ENCODE measurements at regions not wholly inside any gene's neighbourhood (a gene's known extent, or its start where the extent isn't known, plus 50 kb on each side); places are given as distances from the start of the nearest gene placed in this dataset.

GRCh38 chr18:11523804-11524203 lies 85.6 kb upstream of the SLC35G4 start:
- Histone ChIP-seq H3K36me3 (ENCODE audit: control insufficient read depth, insufficient read depth, low read length) (no peaks in the 10 kb centered on the region), H3K27me3 (ENCODE audit: control insufficient read depth, insufficient read depth, low read length) (peaks cover 1% of the 10 kb centered on the region; the same call in 1 of the 2 replicates), H3K9ac (ENCODE audit: low read length) (no peak overlapping the region), H3K4me1 (ENCODE audit: control insufficient read depth, insufficient read depth, low read length) (no peaks in the 10 kb centered on the region), H3K27ac (ENCODE audit: low read depth, low read length) (no peak overlapping the region), H3K9me3 (ENCODE audit: control insufficient read depth, insufficient read depth, low read depth, low read length) (no peaks in the 10 kb centered on the region), H3K4me3 (ENCODE audit: low read depth, low read length) (no peak overlapping the region)

- no peaks in the 10 kb centered on the region for H3K9me3 ChIP-seq (ENCODE audit: control insufficient read depth, insufficient read depth, low read depth, low read length)
- H3K27ac ChIP-seq (ENCODE audit: low read depth, low read length), result no peak overlapping the region
- no peak overlapping the region for H3K4me3 ChIP-seq (ENCODE audit: low read depth, low read length)
- no peak overlapping the region for H3K9ac ChIP-seq (ENCODE audit: low read length)
- peaks cover 6% of the 10 kb centered on the region for H3K27me3 ChIP-seq (ENCODE audit: control insufficient read depth, insufficient read depth, low read length)
- no peaks in the 10 kb centered on the region for H3K36me3 ChIP-seq (ENCODE audit: control insufficient read depth, insufficient read depth, low read length)
- H3K4me1 ChIP-seq (ENCODE audit: control insufficient read depth, insufficient read depth, low read length), result no peaks in the 10 kb centered on the region
Measured at GRCh38 chr18:11522992-11523391, 86.4 kb upstream of the SLC35G4 start.

GRCh38 chr18:11521853-11522252 lies 87.5 kb upstream of the SLC35G4 start:
- Histone ChIP-seq H3K36me3 (ENCODE audit: control insufficient read depth, insufficient read depth, low read length) (no peaks in the 10 kb centered on the region), H3K27ac (ENCODE audit: low read depth, low read length) (no peak overlapping the region), H3K27me3 (ENCODE audit: control insufficient read depth, insufficient read depth, low read length) (peaks cover 6% of the 10 kb centered on the region), H3K9me3 (ENCODE audit: control insufficient read depth, insufficient read depth, low read depth, low read length) (no peaks in the 10 kb centered on the region), H3K4me1 (ENCODE audit: control insufficient read depth, insufficient read depth, low read length) (no peaks in the 10 kb centered on the region), H3K4me3 (ENCODE audit: low read depth, low read length) (no peak overlapping the region), H3K9ac (ENCODE audit: low read length) (no peak overlapping the region)

- peaks cover 6% of the 10 kb centered on the region for H3K27me3 ChIP-seq (ENCODE audit: control insufficient read depth, insufficient read depth, low read length)
- no peak overlapping the region for H3K4me3 ChIP-seq (ENCODE audit: low read depth, low read length)
- H3K9ac ChIP-seq (ENCODE audit: low read length), result no peak overlapping the region
- no peak overlapping the region for H3K27ac ChIP-seq (ENCODE audit: low read depth, low read length)
- H3K9me3 ChIP-seq (ENCODE audit: control insufficient read depth, insufficient read depth, low read depth, low read length), result no peaks in the 10 kb centered on the region
- H3K4me1 ChIP-seq (ENCODE audit: control insufficient read depth, insufficient read depth, low read length), result no peaks in the 10 kb centered on the region
- no peaks in the 10 kb centered on the region for H3K36me3 ChIP-seq (ENCODE audit: control insufficient read depth, insufficient read depth, low read length)
Measured at GRCh38 chr18:11520536-11520935, 88.9 kb upstream of the SLC35G4 start.

GRCh38 chr18:11518788-11519685 lies 90.4 kb upstream of the SLC35G4 start:
- H3K36me3 ChIP-seq (ENCODE audit: control insufficient read depth, insufficient read depth, low read length), result no peaks in the 10 kb centered on the region
- no peaks in the 10 kb centered on the region for H3K9me3 ChIP-seq (ENCODE audit: control insufficient read depth, insufficient read depth, low read depth, low read length)
- H3K4me1 ChIP-seq (ENCODE audit: control insufficient read depth, insufficient read depth, low read length), result no peaks in the 10 kb centered on the region
- no peak overlapping the region for H3K9ac ChIP-seq (ENCODE audit: low read length)
- H3K27me3 ChIP-seq (ENCODE audit: control insufficient read depth, insufficient read depth, low read length), result peaks cover 6% of the 10 kb centered on the region
- no peak overlapping the region for H3K27ac ChIP-seq (ENCODE audit: low read depth, low read length)
- H3K4me3 ChIP-seq (ENCODE audit: low read depth, low read length), result 0 out of 2 replicates have a peak overlapping the region, but pooled peaks have one; percentile 8

GRCh38 chr18:11517704-11518103 lies 91.7 kb upstream of the SLC35G4 start:
- Histone ChIP-seq H3K36me3 (ENCODE audit: control insufficient read depth, insufficient read depth, low read length) (no peaks in the 10 kb centered on the region), H3K9ac (ENCODE audit: low read length) (no peak overlapping the region), H3K4me3 (ENCODE audit: low read depth, low read length) (no peak overlapping the region), H3K27me3 (ENCODE audit: control insufficient read depth, insufficient read depth, low read length) (peaks cover 6% of the 10 kb centered on the region), H3K9me3 (ENCODE audit: control insufficient read depth, insufficient read depth, low read depth, low read length) (no peaks in the 10 kb centered on the region), H3K27ac (ENCODE audit: low read depth, low read length) (no peak overlapping the region), H3K4me1 (ENCODE audit: control insufficient read depth, insufficient read depth, low read length) (no peaks in the 10 kb centered on the region)

- H3K9me3 ChIP-seq (ENCODE audit: control insufficient read depth, insufficient read depth, low read depth, low read length), result no peaks in the 10 kb centered on the region
- H3K36me3 ChIP-seq (ENCODE audit: control insufficient read depth, insufficient read depth, low read length), result no peaks in the 10 kb centered on the region
- H3K4me3 ChIP-seq (ENCODE audit: low read depth, low read length), result no peak overlapping the region
- no peak overlapping the region for H3K9ac ChIP-seq (ENCODE audit: low read length)
- peaks cover 6% of the 10 kb centered on the region for H3K27me3 ChIP-seq (ENCODE audit: control insufficient read depth, insufficient read depth, low read length)
- H3K4me1 ChIP-seq (ENCODE audit: control insufficient read depth, insufficient read depth, low read length), result no peaks in the 10 kb centered on the region
- no peak overlapping the region for H3K27ac ChIP-seq (ENCODE audit: low read depth, low read length)
Measured at GRCh38 chr18:11516751-11517503, 92.5 kb upstream of the SLC35G4 start.

GRCh38 chr18:11514267-11514666 lies 95.1 kb upstream of the SLC35G4 start:
- Histone ChIP-seq H3K4me1 (ENCODE audit: control insufficient read depth, insufficient read depth, low read length) (no peaks in the 10 kb centered on the region), H3K9me3 (ENCODE audit: control insufficient read depth, insufficient read depth, low read depth, low read length) (no peaks in the 10 kb centered on the region), H3K27me3 (ENCODE audit: control insufficient read depth, insufficient read depth, low read length) (peaks cover 6% of the 10 kb centered on the region), H3K9ac (ENCODE audit: low read length) (no peak overlapping the region), H3K36me3 (ENCODE audit: control insufficient read depth, insufficient read depth, low read length) (no peaks in the 10 kb centered on the region), H3K27ac (ENCODE audit: low read depth, low read length) (no peak overlapping the region), H3K4me3 (ENCODE audit: low read depth, low read length) (no peak overlapping the region)

- Histone ChIP-seq H3K9ac (ENCODE audit: low read length) (no peak overlapping the region), H3K4me1 (ENCODE audit: control insufficient read depth, insufficient read depth, low read length) (no peaks in the 10 kb centered on the region), H3K9me3 (ENCODE audit: control insufficient read depth, insufficient read depth, low read depth, low read length) (no peaks in the 10 kb centered on the region), H3K36me3 (ENCODE audit: control insufficient read depth, insufficient read depth, low read length) (no peaks in the 10 kb centered on the region), H3K4me3 (ENCODE audit: low read depth, low read length) (no peak overlapping the region), H3K27ac (ENCODE audit: low read depth, low read length) (no peak overlapping the region), H3K27me3 (ENCODE audit: control insufficient read depth, insufficient read depth, low read length) (no peaks in the 10 kb centered on the region)
Measured at GRCh38 chr18:11512096-11513025, 97.0 kb upstream of the SLC35G4 start.

GRCh38 chr18:11511434-11512095 lies 97.8 kb upstream of the SLC35G4 start:
- H3K9me3 ChIP-seq (ENCODE audit: control insufficient read depth, insufficient read depth, low read depth, low read length), result no peaks in the 10 kb centered on the region
- no peak overlapping the region for H3K27ac ChIP-seq (ENCODE audit: low read depth, low read length)
- no peaks in the 10 kb centered on the region for H3K4me1 ChIP-seq (ENCODE audit: control insufficient read depth, insufficient read depth, low read length)
- no peak overlapping the region for H3K9ac ChIP-seq (ENCODE audit: low read length)
- no peaks in the 10 kb centered on the region for H3K27me3 ChIP-seq (ENCODE audit: control insufficient read depth, insufficient read depth, low read length)
- no peaks in the 10 kb centered on the region for H3K36me3 ChIP-seq (ENCODE audit: control insufficient read depth, insufficient read depth, low read length)
- no peak overlapping the region for H3K4me3 ChIP-seq (ENCODE audit: low read depth, low read length)
